Kidney epithelial cell (primary cell): ENCODE measurements at regions not wholly inside any gene's neighbourhood (a gene's known extent, or its start where the extent isn't known, plus 50 kb on each side); places are given as distances from the start of the nearest gene placed in this dataset.

Experiments used
- DNase-seq: peaks from one replicate; pipeline ENCODE4 v3.0.0-alpha.2; 2010; ENCODE audit warnings: low read depth
- H3K27me3 ChIP-seq: 2 replicates; pipeline ENCODE4 v1.6.0; 2011; ENCODE audit warnings: low read length; ENCODE audit not compliant: control insufficient read depth, insufficient read depth
- H3K36me3 ChIP-seq: 2 replicates; pipeline ENCODE4 v1.5.1; 2011; ENCODE audit warnings: low read length; ENCODE audit not compliant: control insufficient read depth, insufficient read depth
- H3K4me3 ChIP-seq: 2 replicates; pipeline ENCODE4 v1.5.1; 2011; ENCODE audit warnings: low read depth, mild to moderate bottlenecking, control low read depth, low read length
- CTCF ChIP-seq: IDR thresholded peaks from 2 replicates; pipeline ENCODE4 v1.5.1; 2011; ENCODE audit warnings: mild to moderate bottlenecking, moderate library complexity, low read length, control low read depth, inconsistent platforms; ENCODE audit not compliant: insufficient read depth, poor library complexity, severe bottlenecking

GRCh38 chr4:43243433-43244116 is 351.1 kb downstream of the GRXCR1 start:
- TF ChIP-seq CTCF = no peak
- Histone ChIP-seq H3K4me3 (no peak overlapping the region), H3K27me3 (no peaks in the 10 kb centered on the region), H3K36me3 (no peaks in the 10 kb centered on the region)
- DNase-seq = no peak

- no peaks in the 10 kb centered on the region for H3K27me3 ChIP-seq
- no peaks in the 10 kb centered on the region for H3K36me3 ChIP-seq
- H3K4me3 ChIP-seq = no peak overlapping the region
- TF ChIP-seq CTCF = no peak
- DNase-seq = no peak
These were observed 352.3 kb downstream of the GRXCR1 start for GRCh38 chr4:43244688-43245382.

GRCh38 chr4:43251841-43252240 is 359.3 kb downstream of the GRXCR1 start:
- no peak for DNase-seq

GRCh38 chr4:43253541-43253940 is 361.0 kb downstream of the GRXCR1 start:
- no peak overlapping the region for H3K4me3 ChIP-seq
- no peaks in the 10 kb centered on the region for H3K36me3 ChIP-seq
- no peak for DNase-seq

More at GRCh38 chr4:43251841-43252240, 359.3 kb downstream of the GRXCR1 start:
- Histone ChIP-seq H3K27me3 (no peaks in the 10 kb centered on the region), H3K4me3 (no peak overlapping the region), H3K36me3 (no peaks in the 10 kb centered on the region)
- no peak for TF ChIP-seq CTCF

GRCh38 chr4:43264730-43265129 is 372.2 kb downstream of the GRXCR1 start:
- no peak for DNase-seq
- Histone ChIP-seq H3K36me3 (no peaks in the 10 kb centered on the region), H3K4me3 (no peak overlapping the region), H3K27me3 (no peaks in the 10 kb centered on the region)
- TF ChIP-seq CTCF = no peak

More at GRCh38 chr4:43253541-43253940, 361.0 kb downstream of the GRXCR1 start:
- no peaks in the 10 kb centered on the region for H3K27me3 ChIP-seq
- no peak for TF ChIP-seq CTCF
